Adipose tissue (tissue), 3 donors: ENCODE measurements at regions not wholly inside any gene's neighbourhood (a gene's known extent, or its start where the extent isn't known, plus 50 kb on each side); places are given as distances from the start of the nearest gene placed in this dataset.

ENCODE experiments used
- H3K27ac ChIP-seq: one replicate; pipeline ENCODE4 v1.5.1; 2013; ENCODE audit warnings: low read depth, low read length
- WGBS, 3 donors: extraction: QIAGEN DNeasy Blood & Tissue Kit; methylation state at CpG; one replicate each; pipeline ENCODE4 v1.1.7; 2013; 5-methylcytosine and 5-hydroxymethylcytosine counted together
- donor health status: healthy with polysubstance abuse.
- donor health status: Bipolar disorder and iron deficiency.
- donor health status: healthy.

DNA sequence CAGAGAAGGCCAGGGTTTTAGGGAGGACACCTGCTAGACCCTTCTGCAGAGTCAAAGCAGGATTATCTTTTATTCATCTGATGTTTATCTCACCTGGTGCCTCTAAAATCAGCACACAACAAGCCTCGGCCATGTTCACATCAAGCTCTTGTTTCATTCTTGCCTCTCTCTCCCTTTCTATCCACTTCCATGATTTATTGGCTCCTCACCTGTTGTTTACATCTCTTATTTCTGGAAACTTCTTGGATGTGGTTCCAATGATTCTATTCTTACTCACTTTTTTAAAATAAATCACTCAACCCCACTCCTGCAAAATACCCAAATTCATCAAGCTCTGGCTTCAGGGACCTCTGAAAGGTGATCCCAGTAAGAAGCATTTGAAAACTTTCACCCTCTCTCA is 407.0 kb upstream of the KLF4 start:
- WGBS, 3 donors, result 80 to 100% (median 97%) methylated on average over 1 of the region's 1 CpG

GRCh38 chr9:107895501-107896001 is 406.0 kb upstream of the KLF4 start:
- H3K27ac ChIP-seq, result no peak overlapping the region

More for the DNA sequence above, 407.0 kb upstream of the KLF4 start:
- H3K27ac ChIP-seq, result no peak overlapping the region

DNA sequence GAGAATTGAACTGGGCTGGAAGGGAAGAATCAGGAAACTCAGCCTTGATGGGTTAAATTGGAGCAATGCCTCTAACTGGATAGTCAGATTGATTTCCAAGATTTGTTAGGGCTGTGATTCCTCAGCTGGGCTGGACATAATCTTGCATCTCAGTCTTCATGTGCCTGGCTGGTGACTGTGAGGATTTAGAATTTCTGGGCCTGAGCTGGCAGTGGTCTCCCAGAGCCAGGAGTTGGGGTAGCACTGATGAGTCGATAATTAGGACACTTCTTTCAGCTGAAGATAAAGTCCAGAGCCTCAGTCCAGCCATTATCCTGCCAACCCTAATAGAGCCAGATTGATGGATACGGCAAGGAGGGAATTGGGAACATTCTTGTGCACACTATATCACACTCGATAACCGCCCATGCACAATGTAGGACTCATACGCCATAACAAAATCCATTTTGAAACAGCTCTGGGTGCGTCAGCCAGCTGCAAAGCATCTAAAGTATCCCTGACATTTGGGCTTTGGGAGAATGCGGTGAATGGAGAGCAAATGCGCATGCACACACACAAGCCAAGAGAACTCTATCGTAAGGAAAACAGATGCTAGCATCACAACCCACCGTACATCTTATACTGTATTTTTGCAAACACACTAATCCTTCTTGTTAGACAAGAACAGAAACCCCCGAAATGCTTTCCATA is 405.1 kb upstream of the KLF4 start:
- WGBS, 3 donors, result 64 to 78% (median 66%) methylated on average over 11 of the region's 11 CpGs
- no peak overlapping the region for H3K27ac ChIP-seq

More at GRCh38 chr9:107895501-107896001, 406.0 kb upstream of the KLF4 start:
- WGBS, 3 donors, result 72 to 77% (median 73%) methylated on average over 8 of the region's 8 CpGs

DNA sequence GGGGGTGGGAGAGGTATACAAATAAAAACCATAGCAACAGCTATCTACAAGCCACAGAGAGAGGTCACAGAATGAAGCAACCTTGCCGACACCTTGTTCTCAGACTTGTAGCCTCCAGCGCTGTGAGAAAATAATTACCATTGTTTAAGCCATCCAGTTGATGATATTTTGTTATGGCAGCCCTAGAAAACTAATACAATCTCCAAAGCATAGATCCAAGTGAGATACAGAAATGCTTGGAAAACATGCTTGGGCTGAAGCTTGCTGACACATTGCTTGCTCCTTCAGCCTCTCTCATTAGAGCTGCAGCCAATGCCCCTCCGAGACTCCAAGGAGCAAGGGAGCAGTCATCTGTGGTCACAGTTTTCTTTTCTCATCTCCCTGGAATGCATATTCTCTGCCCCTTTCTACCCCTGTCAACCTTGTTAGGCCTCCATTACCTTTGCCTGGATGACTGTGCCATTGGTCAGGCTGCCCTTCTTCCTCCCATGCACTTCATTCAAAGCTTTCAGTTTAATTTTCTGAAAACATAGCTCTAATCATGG is 401.4 kb upstream of the KLF4 start:
- 88 to 95% (median 93%) methylated on average over 3 of the region's 3 CpGs for WGBS, 3 donors
- no peak overlapping the region for H3K27ac ChIP-seq

- WGBS, 3 donors, result 86 to 93% (median 93%) methylated on average over 2 of the region's 2 CpGs
- no peak overlapping the region for H3K27ac ChIP-seq
Measured at GRCh38 chr9:107888773-107889227, 399.2 kb upstream of the KLF4 start.

GRCh38 chr9:107886826-107887225 is 397.3 kb upstream of the KLF4 start:
- no peak overlapping the region for H3K27ac ChIP-seq

DNA sequence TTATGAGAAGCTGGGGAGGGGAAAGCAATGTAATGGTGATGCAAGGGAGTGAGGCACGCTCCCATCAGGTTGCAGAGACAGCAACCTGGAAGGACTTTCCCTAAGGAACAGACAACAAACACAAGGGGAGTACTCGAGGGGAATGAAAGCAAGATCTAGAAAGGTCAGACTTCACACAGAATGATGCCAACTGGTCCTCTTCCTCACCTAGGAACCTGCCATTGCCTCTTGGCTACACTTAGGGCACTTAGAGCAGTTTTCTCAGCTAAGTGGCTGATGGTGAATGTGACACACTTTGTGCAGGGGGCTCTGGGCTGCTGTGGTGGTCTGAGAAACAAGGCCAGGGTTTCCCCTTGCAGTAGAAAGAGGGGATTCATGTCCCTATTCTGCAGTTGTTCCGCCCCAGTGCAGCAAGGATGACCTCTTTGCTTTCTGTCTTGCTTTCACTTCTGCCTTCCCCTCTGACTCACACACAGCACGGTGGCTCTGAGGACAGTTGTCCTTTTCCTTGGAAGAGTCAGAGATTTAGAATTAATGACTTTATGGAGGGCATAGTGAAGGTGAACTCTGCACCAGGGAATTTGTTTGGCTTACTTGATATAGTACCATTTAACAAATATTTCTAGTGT is 394.0 kb upstream of the KLF4 start:
- 59 to 81% (median 65%) methylated on average over 4 of the region's 4 CpGs for WGBS, 3 donors
- no peak overlapping the region for H3K27ac ChIP-seq

GRCh38 chr9:107881626-107882300 is 392.2 kb upstream of the KLF4 start:
- H3K27ac ChIP-seq, result no peak overlapping the region
- 60 to 85% (median 68%) methylated on average over 2 of the region's 2 CpGs for WGBS, 3 donors

DNA sequence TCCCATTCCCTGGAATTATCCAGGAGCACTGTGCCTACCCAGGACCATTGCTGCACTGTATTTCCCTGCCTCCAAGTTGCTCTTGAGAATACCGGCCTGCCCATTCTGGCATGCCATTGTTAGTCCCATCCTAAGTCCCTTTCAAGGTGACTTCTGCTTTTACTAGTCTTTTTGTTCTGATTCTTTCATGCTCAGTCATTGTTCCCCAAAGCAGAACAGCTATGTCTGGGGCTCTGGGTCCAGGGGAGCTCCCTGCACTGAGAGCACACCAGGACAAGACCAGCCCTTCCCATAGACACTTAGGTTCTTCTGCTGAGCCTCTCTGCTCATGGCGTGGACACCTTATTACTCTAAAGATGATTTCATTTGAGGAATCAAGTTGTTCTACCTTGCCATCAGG is 388.9 kb upstream of the KLF4 start:
- H3K27ac ChIP-seq, result no peak overlapping the region
- WGBS, 3 donors, result 89 to 97% (median 93%) methylated on average over 2 of the region's 2 CpGs

DNA sequence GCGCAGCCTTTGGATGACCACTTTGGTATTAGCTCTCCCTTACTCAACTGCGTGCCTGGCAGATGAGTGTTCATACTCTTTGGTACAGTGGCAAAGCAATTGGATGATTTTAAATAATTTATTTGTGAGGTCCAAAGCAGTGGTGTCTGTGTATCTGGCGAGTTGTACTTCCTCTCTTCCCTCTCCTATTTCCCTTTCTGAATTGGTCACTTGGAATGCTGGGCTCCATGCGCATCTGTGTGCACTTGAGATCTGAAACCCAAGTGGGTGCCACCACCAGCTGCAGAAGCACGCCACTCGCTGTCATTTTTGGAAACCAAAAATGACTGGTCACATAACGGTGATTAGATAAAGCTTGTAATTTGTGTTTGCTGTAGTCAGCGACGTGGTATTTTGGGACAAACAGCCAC is 386.0 kb upstream of the KLF4 start:
- 79 to 90% (median 88%) methylated on average over 9 of the region's 9 CpGs for WGBS, 3 donors
- H3K27ac ChIP-seq, result no peak overlapping the region

GRCh38 chr9:107874591-107875369 is 385.2 kb upstream of the KLF4 start:
- H3K27ac ChIP-seq, result no peak overlapping the region
- WGBS, 3 donors, result 61 to 67% (median 66%) methylated on average over 14 of the region's 14 CpGs

- no peak overlapping the region for H3K27ac ChIP-seq
- WGBS, 3 donors, result 81 to 94% (median 92%) methylated on average over 3 of the region's 3 CpGs
Measured at GRCh38 chr9:107874137-107874536, 384.6 kb upstream of the KLF4 start.

DNA sequence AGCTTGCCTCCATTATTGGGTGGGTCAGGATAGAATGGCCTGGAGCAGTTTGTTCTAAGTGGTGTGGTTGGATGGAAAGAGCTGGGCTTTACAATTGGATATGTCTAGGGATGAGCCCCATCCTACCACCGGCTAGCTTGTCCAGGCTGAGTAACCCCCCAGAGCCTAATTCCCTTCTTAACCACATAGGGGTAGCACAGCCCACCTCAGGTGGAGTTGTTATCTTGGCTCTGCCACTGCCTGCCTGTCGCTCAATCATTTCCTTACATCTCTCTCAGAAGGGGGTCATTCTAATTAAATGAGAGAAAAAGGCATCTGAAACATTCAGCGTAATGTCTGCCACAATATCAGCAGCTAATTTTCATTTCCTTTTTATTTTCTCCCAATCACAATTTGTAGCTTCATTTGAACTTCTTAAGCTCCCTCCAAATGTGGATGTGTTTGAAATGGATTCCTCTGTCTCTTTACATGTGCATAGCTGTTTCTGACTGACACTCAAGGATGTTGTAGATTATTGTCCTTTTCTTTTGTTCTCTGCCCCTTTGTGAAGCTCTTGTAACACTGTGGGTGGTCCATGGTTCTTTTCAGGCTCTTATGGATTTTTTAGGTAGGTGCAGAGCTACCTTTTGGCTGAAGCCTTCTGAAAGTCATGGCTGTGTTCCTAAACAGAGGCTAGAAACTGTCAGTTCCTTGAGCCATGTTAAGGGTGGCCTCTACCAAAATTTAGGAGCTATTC is 383.1 kb upstream of the KLF4 start:
- no peak overlapping the region for H3K27ac ChIP-seq
- WGBS, 3 donors, result 58 to 96% (median 95%) methylated on average over 3 of the region's 3 CpGs

DNA sequence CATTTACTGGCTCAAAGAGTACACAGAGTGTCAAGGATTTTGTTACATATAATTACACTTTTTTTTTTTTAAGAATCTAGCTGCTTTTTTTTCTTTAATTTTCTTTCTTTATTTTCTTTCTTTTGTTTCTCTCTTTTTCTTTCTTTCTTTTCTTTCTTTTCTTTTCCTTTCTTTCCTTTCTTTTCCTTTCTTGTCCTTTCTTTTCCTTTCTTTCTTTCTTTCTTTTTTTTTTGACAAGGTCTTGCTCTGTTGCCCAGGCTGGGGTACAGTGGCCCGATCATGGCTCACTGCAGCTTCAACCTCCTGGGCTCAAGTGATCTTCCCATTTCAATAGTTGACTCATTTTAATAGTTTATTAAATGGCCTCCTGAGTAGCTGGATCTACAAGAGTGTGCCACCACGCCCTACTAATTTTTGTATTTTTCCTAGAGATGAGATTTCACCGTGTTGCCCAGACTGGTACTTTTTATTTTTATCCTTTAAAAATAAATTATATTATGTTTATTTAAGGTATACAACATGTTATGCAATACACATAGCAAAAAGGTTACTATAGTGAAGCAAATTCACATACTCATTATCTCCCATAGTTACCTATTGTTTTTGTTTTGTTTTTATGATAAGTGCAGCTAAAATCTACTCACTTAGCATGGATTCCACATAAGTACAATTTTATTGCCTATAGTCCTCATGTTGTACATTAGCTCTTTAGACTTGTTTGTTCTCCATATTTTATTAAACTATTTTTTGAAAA is 381.5 kb upstream of the KLF4 start:
- WGBS, 3 donors, result 81 to 94% (median 93%) methylated on average over 3 of the region's 3 CpGs
- no peak overlapping the region for H3K27ac ChIP-seq

DNA sequence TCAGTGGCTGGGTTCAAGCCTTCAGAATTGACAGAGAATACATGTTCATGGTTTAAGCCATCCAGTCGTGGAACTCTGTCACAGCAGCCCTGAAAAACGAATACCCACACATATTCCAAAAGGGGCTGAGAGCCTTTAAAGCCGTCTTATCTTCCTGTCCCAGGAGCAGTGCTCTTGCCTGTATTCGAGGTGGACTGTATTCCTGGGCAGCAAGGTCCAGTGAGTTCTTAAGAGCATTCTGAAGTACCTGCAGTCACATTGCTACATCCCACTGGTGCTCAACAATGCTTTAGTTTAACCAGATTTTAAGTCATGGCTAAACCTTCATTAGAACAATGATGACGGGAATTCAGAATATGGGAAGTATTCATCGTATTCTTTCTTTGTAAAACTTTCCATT is 380.7 kb upstream of the KLF4 start:
- WGBS, 3 donors, result 73 to 84% (median 80%) methylated on average over 6 of the region's 6 CpGs
- H3K27ac ChIP-seq, result no peak overlapping the region

DNA sequence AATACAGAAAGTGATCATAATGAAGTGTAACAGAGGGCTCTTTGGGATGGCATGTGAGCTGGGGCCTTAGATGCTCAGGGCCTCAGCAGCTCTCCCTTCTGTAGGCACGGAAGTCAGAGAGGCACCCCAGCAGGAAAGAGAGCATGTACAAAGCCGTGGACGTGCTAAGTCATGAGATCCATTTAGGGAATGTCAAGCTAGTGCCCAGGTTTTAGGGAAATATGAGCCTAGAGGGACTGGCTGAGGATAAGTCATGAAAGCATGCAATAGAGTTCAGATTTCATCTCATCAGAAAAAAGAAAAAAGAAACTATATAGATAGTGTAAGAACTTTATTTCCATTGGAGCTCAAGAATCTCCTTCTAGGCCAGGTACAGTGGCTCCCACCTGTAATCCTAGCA is 379.5 kb upstream of the KLF4 start:
- 74 to 91% (median 82%) methylated on average over 3 of the region's 3 CpGs for WGBS, 3 donors
- H3K27ac ChIP-seq, result no peak overlapping the region

DNA sequence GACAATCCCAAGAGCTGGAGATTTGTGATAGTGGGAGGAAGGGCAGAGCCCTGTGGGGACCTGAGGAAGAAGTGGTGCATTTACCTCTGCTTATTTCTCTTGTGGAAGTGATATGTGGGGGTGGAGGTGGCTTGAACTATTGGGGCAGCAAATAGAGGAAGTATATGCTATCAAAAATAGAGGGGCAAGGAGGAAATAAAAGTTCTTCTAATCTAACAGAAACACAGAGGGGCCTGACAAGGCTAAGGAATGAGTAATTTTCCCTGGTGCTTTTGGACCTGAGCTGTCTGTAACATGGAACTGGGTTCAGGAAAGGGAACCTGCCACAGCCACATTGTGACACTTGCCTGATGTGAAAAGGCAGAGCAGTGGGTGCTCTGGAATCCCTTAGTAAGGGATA is 378.6 kb upstream of the KLF4 start:
- no peak overlapping the region for H3K27ac ChIP-seq
